Epithelial cell of esophagus (primary cell): ENCODE measurements at regions not wholly inside any gene's neighbourhood (a gene's known extent, or its start where the extent isn't known, plus 50 kb on each side); places are given as distances from the start of the nearest gene placed in this dataset.
A peak's percentile ranks its signal among the peaks of the same experiment; 100 is the strongest.

Experiments
- DNase-seq: peaks from one replicate; pipeline ENCODE4 v3.0.0; 2010; ENCODE audit warnings: low read depth
- H3K4me3 ChIP-seq: 2 replicates; pipeline ENCODE4 v1.5.1; 2011; ENCODE audit warnings: mild to moderate bottlenecking, low read length, control low read depth
- TF ChIP-seq, protein P1 (sequence below): IDR thresholded peaks from 2 replicates; pipeline ENCODE4 v1.5.1; 2011; ENCODE audit warnings: low read depth, mild to moderate bottlenecking, low read length, control low read depth, inconsistent platforms; ENCODE audit not compliant: insufficient read depth; ENCODE audit errors: missing control alignments

DNA sequence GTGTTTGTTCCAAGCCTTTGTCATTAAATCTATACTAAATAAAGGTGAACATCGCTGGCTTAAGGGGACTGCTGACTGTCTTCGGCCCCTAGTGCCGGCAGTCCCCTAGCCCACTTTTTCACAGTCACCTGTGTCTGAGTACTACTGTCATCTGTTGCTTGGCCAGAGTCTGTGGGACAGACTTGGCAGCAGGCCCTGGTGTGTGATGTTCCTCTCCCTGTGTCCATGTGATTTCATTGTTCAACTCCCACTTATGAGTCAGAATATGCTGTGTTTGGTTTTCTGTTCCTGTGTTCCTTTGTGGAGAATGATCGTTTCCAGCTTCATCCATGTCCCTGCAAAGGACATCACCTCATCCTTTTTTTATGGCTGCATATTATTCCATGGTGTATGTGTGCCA, 133.4 kb downstream of the HAO1 start:
- peak; percentile 28 for DNase-seq
- no peak overlapping the region for H3K4me3 ChIP-seq
- TF ChIP-seq, protein P1, sequence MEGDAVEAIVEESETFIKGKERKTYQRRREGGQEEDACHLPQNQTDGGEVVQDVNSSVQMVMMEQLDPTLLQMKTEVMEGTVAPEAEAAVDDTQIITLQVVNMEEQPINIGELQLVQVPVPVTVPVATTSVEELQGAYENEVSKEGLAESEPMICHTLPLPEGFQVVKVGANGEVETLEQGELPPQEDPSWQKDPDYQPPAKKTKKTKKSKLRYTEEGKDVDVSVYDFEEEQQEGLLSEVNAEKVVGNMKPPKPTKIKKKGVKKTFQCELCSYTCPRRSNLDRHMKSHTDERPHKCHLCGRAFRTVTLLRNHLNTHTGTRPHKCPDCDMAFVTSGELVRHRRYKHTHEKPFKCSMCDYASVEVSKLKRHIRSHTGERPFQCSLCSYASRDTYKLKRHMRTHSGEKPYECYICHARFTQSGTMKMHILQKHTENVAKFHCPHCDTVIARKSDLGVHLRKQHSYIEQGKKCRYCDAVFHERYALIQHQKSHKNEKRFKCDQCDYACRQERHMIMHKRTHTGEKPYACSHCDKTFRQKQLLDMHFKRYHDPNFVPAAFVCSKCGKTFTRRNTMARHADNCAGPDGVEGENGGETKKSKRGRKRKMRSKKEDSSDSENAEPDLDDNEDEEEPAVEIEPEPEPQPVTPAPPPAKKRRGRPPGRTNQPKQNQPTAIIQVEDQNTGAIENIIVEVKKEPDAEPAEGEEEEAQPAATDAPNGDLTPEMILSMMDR: no peak

DNA sequence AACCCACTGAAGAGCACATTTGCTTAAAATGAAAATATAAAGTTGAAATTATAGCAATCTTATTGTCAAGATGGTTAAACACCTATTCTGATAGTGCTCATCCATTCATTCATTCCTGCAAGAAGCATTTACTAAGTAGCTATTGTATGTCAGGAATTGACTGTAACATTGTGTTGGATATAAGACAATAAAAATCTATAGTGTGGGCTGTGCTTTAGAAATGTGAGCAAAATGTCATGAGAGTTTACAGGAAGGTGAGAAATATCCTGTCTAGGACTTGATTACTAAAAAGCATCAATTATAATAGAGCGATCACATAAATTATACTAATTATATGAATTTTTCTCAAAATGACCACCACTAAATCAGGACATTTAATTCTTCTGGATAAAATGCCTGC, 123.0 kb downstream of the HAO1 start:
- TF ChIP-seq, protein P1: no peak
- DNase-seq: no peak
- no peak overlapping the region for H3K4me3 ChIP-seq

DNA sequence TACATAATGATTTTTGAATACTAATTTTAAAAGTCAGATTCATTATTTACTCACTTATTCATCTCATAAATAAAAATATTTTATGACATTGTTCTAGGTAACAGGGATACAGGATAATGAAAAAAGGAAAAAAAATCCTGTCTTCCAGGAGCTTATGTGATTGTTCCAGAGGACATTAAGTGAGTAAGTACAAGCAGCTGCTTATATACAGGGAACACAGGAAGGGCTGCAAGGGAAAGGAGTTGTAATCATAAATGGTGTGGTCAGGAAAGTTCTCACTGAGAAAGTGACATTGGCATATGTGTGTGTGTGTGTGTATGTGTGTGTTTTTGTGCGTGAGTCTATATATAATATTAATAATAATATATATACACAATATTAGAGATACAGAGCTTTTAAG, 121.8 kb downstream of the HAO1 start:
- TF ChIP-seq, protein P1: no peak
- no peak overlapping the region for H3K4me3 ChIP-seq
- DNase-seq: no peak

DNA sequence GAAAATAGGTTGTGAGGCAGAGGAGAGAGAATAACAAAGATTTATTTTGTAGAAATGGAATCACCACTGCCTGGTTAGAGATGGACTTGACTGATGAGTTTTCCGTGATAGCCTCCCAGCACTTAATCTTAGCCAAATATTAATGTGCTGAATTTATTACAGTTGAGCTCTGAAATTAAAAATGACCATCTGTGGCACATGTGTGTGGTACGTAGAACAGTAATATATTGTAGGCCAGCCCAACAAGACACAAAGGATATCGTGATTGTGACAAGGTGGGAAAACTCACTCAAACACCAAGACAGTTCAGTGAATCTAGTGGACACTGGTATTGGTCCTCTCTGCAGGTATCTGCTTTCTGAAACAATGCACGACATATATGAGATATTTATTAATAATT, 119.4 kb downstream of the HAO1 start:
- no peak for DNase-seq
- no peak overlapping the region for H3K4me3 ChIP-seq
- TF ChIP-seq, protein P1: no peak

DNA sequence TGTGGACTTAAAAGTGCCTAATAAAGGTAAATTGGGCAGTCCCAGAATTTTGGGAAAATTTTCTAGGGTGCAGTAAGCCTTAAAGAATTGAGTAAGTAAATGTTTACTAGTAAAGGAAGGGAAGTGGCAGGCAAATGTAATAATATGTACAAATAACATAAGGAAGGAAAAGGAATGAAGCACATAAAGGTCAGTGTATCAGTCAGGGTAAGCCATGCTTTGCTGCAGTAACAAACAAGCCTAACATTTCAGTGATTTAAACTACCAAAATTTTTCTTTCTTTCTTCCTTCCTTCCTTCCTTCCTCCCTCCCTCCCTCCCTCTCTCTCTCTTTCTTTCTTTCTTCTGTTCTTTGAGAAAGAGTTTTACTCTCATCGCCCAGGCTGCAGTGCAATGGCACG, 117.5 kb downstream of the HAO1 start:
- no peak overlapping the region for H3K4me3 ChIP-seq
- TF ChIP-seq, protein P1: no peak
- no peak for DNase-seq

DNA sequence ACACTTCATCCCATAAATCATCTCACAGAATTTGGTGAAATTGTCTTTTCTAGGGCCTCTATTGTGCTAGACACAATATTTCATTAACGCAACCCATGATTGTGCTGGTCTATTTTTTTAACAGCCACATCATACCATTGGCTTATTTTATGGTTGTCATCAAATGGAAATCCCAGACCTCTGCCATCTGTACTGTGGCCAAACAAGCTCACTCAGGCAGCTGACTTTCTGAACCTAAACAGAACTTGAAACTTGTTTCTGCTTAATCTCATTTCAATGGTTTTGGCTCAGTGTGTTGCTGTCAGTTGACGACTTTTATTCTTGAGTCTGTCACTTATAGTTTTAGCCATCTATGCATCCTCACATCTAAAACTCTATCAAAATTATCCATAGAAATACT, 111.8 kb downstream of the HAO1 start:
- no peak overlapping the region for H3K4me3 ChIP-seq
- TF ChIP-seq, protein P1: no peak
- no peak for DNase-seq

DNA sequence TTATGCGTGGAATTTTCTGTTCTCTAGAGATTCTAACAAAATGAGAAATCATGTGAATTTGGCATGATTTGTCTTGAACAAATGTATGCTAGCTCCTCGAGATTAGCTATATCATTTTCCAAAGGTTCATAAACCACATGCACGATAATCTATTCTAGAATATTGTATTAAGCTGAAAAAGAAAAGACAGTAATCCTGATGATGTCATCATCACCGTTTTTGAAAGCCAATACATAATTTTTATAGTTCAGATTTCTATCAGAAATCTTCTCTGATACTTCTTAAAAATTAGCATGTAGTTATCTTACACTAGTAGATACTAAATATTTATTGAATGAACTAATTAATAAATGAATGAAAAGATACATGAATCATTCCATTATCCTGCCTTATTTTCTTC, 111.2 kb downstream of the HAO1 start:
- no peak overlapping the region for H3K4me3 ChIP-seq
- TF ChIP-seq, protein P1: no peak
- DNase-seq: no peak
